Activated CD8-positive, alpha-beta T cell treated with anti-CD3 and anti-CD28 coated beads for 36 hours (primary cell): ENCODE measurements at regions not wholly inside any gene's neighbourhood (a gene's known extent, or its start where the extent isn't known, plus 50 kb on each side); places are given as distances from the start of the nearest gene placed in this dataset.

ENCODE experiments used
- ATAC-seq: fragments of 200-7000 bp; cut with Tn5 transposase; one replicate; pipeline ENCODE4 v1.10.0; 2021; ENCODE audit warnings: mild to moderate bottlenecking, moderate library complexity
- CTCF ChIA-PET: fragments of 350-600 bp; sonication (Branson Sonifier 250); formaldehyde crosslinking; loops from one replicate; lab custom pipeline; 2021; ENCODE audit warnings: antibody characterized with exemption; lab: Charles Lee
- POLR2A ChIA-PET: fragments of 350-600 bp; sonication (Branson Sonifier 250); formaldehyde crosslinking; loops from one replicate; lab custom pipeline; 2021; ENCODE audit warnings: antibody characterized with exemption; lab: Charles Lee
- DNase-seq: peaks from one replicate; pipeline ENCODE4 v3.0.0-alpha.2; 2020
- H3K27ac Mint-ChIP-seq: one replicate; pipeline ENCODE4 v1.8.0; 2021; ENCODE audit warnings: mild to moderate bottlenecking, mixed read lengths
- H3K27me3 Mint-ChIP-seq: one replicate; pipeline ENCODE4 v1.8.0; 2021; ENCODE audit warnings: mixed read lengths
- H3K36me3 Mint-ChIP-seq: one replicate; pipeline ENCODE4 v1.8.0; 2021; ENCODE audit warnings: low read depth, mixed read lengths
- H3K4me1 Mint-ChIP-seq: one replicate; pipeline ENCODE4 v1.8.0; 2021; ENCODE audit warnings: low read depth, mixed read lengths
- H3K4me3 Mint-ChIP-seq: one replicate; pipeline ENCODE4 v1.8.0; 2021; ENCODE audit warnings: mild to moderate bottlenecking, moderate library complexity, mixed read lengths
- H3K9me3 Mint-ChIP-seq: one replicate; pipeline ENCODE4 v1.8.0; 2021; ENCODE audit warnings: mixed read lengths
- intact Hi-C: fragments of 100-400 bp; cut with micrococcal nuclease; formaldehyde crosslinking; loops from one replicate; pipeline ENCODE4 v1.10.0; 2022
- TF ChIP-seq, protein P1 (sequence below): fragments of 200-600 bp; IDR thresholded peaks from one replicate; pipeline ENCODE4 v1.8.0; 2022; ENCODE audit warnings: antibody characterized with exemption, mild to moderate bottlenecking

DNA sequence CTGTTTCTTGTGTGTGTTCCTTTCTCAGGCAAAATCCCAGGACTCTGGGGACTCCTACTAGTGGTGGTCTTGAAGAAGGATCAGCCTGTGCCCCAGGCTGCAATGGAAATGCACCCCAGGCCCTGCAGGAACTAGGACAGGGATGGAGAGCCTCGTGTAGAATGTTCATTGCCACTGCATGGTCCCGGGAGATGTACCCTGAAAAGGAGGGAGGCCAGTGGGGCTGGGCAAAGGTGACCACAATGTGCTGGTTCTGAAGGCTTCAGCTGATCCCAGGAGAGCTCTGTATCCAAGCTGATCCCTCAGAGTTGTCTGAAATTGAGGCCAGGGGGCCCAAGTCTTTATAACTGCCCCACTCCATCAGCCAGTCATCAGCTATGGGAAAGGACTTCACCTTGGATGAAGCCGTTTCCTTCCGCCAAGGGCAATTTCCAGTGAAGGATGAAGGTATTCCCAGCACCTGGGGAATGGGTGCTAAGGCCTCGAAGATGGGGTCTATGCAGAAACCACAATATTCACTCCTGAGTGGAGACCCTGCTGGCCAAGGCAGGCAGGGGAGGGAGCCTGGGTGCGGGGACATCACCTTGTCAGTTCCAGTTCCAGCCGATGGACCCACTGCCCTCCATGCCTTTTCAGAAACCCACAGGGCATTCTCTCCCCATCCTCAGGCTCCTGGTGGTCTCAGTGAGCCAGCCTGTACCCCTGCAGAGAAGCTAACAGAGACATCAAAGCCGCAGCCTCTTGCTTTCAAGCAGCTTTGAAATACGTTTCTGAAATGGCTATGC lies 59.9 kb upstream of the CDH5 start:
- H3K4me1 Mint-ChIP-seq, result no peaks in the 10 kb centered on the region
- CTCF ChIA-PET, result no interaction called here
- H3K27ac Mint-ChIP-seq, result no peak overlapping the region
- H3K4me3 Mint-ChIP-seq, result no peak overlapping the region
- no peaks in the 10 kb centered on the region for H3K9me3 Mint-ChIP-seq
- TF ChIP-seq, protein P1, sequence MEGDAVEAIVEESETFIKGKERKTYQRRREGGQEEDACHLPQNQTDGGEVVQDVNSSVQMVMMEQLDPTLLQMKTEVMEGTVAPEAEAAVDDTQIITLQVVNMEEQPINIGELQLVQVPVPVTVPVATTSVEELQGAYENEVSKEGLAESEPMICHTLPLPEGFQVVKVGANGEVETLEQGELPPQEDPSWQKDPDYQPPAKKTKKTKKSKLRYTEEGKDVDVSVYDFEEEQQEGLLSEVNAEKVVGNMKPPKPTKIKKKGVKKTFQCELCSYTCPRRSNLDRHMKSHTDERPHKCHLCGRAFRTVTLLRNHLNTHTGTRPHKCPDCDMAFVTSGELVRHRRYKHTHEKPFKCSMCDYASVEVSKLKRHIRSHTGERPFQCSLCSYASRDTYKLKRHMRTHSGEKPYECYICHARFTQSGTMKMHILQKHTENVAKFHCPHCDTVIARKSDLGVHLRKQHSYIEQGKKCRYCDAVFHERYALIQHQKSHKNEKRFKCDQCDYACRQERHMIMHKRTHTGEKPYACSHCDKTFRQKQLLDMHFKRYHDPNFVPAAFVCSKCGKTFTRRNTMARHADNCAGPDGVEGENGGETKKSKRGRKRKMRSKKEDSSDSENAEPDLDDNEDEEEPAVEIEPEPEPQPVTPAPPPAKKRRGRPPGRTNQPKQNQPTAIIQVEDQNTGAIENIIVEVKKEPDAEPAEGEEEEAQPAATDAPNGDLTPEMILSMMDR, result no peak
- intact Hi-C loops, result no loop called here
- DNase-seq (no peak), ATAC-seq (no peak)
- no peaks in the 10 kb centered on the region for H3K27me3 Mint-ChIP-seq
- POLR2A ChIA-PET, result no interaction called here
- H3K36me3 Mint-ChIP-seq, result no peaks in the 10 kb centered on the region

DNA sequence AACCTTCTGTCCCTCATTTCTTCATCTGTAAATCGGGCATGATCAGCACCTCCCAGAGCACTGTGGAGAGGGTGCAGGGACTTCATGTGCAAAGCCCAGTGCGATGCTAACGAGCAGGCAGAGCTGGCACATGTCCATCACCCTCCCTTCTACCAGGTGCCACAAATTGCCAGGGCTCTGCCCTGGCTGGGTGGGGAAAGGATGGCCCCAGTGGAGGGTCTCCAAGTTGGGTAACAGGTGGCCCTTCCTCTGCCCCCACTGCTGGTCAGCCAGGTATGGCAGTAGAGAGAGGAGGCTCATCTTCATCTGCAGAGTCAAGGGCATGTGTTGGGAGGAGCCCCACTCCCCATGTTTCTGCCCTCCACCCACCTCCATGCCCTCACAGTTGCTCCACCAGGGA lies 61.5 kb upstream of the CDH5 start:
- ATAC-seq, result no peak

DNA sequence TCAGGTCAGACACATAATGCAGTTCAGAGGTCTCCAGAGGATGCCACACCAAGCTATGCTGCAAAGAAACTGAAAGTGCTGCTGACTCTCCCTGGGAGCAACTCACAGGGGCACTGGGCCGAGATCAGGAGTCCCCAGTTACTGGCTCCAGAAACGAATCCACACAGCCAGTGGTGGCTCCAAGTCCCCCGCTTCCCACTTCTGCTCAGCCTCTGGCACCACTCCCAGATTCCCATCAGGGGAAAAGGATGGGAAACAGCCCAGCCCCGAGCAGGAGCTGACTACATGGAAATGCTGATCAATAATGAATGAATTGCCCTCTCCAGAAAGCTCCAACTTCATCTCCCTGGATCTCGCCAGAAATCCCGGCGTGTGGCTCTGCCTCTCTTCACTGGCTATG lies 62.3 kb upstream of the CDH5 start:
- H3K27me3 Mint-ChIP-seq, result no peaks in the 10 kb centered on the region
- H3K4me3 Mint-ChIP-seq, result no peak overlapping the region
- CTCF ChIA-PET, result interaction anchor here (0.9 kb wide), 1 partner anchor 12 kb away, joined by 3 read pairs; no protein-coding TSS in a partner anchor
- ATAC-seq (no peak), DNase-seq (no peak)
- H3K4me1 Mint-ChIP-seq, result no peaks in the 10 kb centered on the region
- POLR2A ChIA-PET, result no interaction called here
- intact Hi-C loops, result no loop called here
- no peak overlapping the region for H3K27ac Mint-ChIP-seq
- no peaks in the 10 kb centered on the region for H3K36me3 Mint-ChIP-seq
- TF ChIP-seq, protein P1, result no peak
- no peaks in the 10 kb centered on the region for H3K9me3 Mint-ChIP-seq

More for the DNA sequence above, 61.5 kb upstream of the CDH5 start:
- ChIA-PET POLR2A (no interaction called here), CTCF (no interaction called here)
- Mint-ChIP-seq H3K36me3 (no peaks in the 10 kb centered on the region), H3K9me3 (no peaks in the 10 kb centered on the region), H3K4me3 (no peak overlapping the region), H3K4me1 (no peaks in the 10 kb centered on the region), H3K27me3 (no peaks in the 10 kb centered on the region), H3K27ac (no peak overlapping the region)
- intact Hi-C loops, result no loop called here
- DNase-seq, result no peak
- TF ChIP-seq, protein P1, result no peak

DNA sequence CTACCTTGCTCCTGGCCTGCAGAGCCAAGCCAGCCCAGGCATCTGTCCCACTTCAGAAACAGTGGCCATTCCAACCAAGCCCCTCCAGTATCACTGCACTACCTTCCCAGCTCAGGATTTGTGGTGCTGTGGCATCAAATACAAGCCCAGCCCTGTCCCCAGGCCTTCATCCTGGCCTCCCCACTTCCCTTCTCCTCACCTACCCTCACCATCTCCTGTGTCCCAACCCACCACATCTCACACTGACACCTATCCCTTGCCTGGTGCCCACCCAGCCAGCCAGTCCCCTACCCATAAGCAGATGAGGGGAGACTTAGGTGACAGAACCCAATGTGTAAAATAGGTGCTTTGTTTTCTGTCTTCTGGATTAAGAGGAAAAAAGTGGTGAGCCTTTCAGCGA lies 66.0 kb upstream of the CDH5 start:
- H3K4me3 Mint-ChIP-seq, result no peak overlapping the region
- intact Hi-C loops, result no loop called here
- no peak overlapping the region for H3K27ac Mint-ChIP-seq
- DNase-seq, result no peak
- ChIA-PET POLR2A (no interaction called here), CTCF (no interaction called here)
- H3K27me3 Mint-ChIP-seq, result no peaks in the 10 kb centered on the region
- ATAC-seq, result no peak
- H3K9me3 Mint-ChIP-seq, result no peaks in the 10 kb centered on the region
- no peaks in the 10 kb centered on the region for H3K4me1 Mint-ChIP-seq
- H3K36me3 Mint-ChIP-seq, result no peaks in the 10 kb centered on the region
- TF ChIP-seq, protein P1, result no peak

DNA sequence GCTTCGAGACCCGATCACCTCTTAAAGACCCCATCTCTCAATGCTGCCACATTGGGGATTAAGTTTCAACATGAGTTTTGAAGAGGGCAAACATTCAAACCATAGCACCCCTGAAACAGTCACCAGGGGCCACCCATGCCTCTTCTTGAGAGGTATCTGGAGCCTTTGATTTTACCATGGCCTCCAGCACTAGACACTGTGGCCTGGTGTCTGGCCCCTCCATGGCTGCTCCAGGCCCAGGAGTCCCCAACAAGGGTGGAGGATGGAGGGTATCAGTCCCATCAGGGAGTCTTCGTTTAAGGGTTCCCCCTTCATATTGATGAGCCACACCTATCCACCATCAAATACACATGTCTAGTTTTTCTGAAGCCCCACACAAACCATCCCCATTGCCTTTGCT lies 66.5 kb upstream of the CDH5 start:
- no peaks in the 10 kb centered on the region for H3K4me1 Mint-ChIP-seq
- CTCF ChIA-PET, result no interaction called here
- intact Hi-C loops, result no loop called here
- no peak overlapping the region for H3K27ac Mint-ChIP-seq
- no peaks in the 10 kb centered on the region for H3K27me3 Mint-ChIP-seq
- no peak for ATAC-seq
- no peak overlapping the region for H3K4me3 Mint-ChIP-seq
- POLR2A ChIA-PET, result no interaction called here
- TF ChIP-seq, protein P1, result no peak
- H3K36me3 Mint-ChIP-seq, result no peaks in the 10 kb centered on the region
- no peaks in the 10 kb centered on the region for H3K9me3 Mint-ChIP-seq
- no peak for DNase-seq
